Caco-2 (cell line): ENCODE measurements at regions not wholly inside any gene's neighbourhood (a gene's known extent, or its start where the extent isn't known, plus 50 kb on each side); places are given as distances from the start of the nearest gene placed in this dataset.

Experiments
- BruUV-seq: library from RNA; stranded (reverse); fragments of 400-500 nt; replicated peaks from 2 replicates; lab custom pipeline; 2021; lab: Mats Ljungman, UMichigan
- CTCF ChIA-PET: fragments of 300-600 bp; sonication (Branson Sonifier 250); formaldehyde crosslinking; loops from one replicate; lab custom pipeline; 2022; ENCODE audit warnings: antibody characterized with exemption; lab: Charles Lee
- POLR2A ChIA-PET: fragments of 300-600 bp; sonication (Branson Sonifier 250); formaldehyde crosslinking; loops from one replicate; lab custom pipeline; 2022; ENCODE audit warnings: antibody characterized with exemption; lab: Charles Lee
- DNase-seq, 2 experiments: peaks; one replicate each; pipeline versions ENCODE4 v3.0.0 to v3.0.0-alpha.2; 2020 to 2022
- H3K27me3 ChIP-seq: replicated peaks from 2 replicates; pipeline ENCODE4 v1.6.0; 2011; ENCODE audit warnings: low read length; ENCODE audit not compliant: control insufficient read depth, insufficient read depth
- H3K36me3 ChIP-seq: 2 replicates; pipeline ENCODE4 v1.5.1; 2011; ENCODE audit warnings: low read length; ENCODE audit not compliant: control insufficient read depth, insufficient read depth
- H3K4me1 ChIP-seq: fragments of 250-450 bp; sonication (Bioruptor Pico); 2 replicates; pipeline ENCODE4 v1.5.1; 2020; ENCODE audit warnings: mild to moderate bottlenecking
- H3K4me3 ChIP-seq: 2 replicates; pipeline ENCODE4 v1.5.1; 2011; ENCODE audit warnings: low read depth, mild to moderate bottlenecking, control low read depth, low read length
- H3K9me3 ChIP-seq: fragments of 250-450 bp; sonication (Bioruptor Pico); 2 replicates; pipeline ENCODE4 v1.5.1; 2020; ENCODE audit warnings: mild to moderate bottlenecking, moderate library complexity
- H3K27ac Mint-ChIP-seq: one replicate; pipeline ENCODE4 v1.8.0; 2022; ENCODE audit warnings: mixed read lengths; ENCODE audit not compliant: unreplicated experiment
- H3K27me3 Mint-ChIP-seq: one replicate; pipeline ENCODE4 v1.8.0; 2022; ENCODE audit warnings: mixed read lengths; ENCODE audit not compliant: insufficient read depth, unreplicated experiment
- H3K36me3 Mint-ChIP-seq: one replicate; pipeline ENCODE4 v1.8.0; 2022; ENCODE audit warnings: mild to moderate bottlenecking, mixed read lengths; ENCODE audit not compliant: insufficient read depth, unreplicated experiment
- H3K4me1 Mint-ChIP-seq: one replicate; pipeline ENCODE4 v1.8.0; 2022; ENCODE audit warnings: low read depth, mixed read lengths; ENCODE audit not compliant: unreplicated experiment
- H3K4me3 Mint-ChIP-seq: one replicate; pipeline ENCODE4 v1.8.0; 2022; ENCODE audit warnings: mild to moderate bottlenecking, moderate library complexity, mixed read lengths; ENCODE audit not compliant: unreplicated experiment
- H3K9me3 Mint-ChIP-seq: one replicate; pipeline ENCODE4 v1.8.0; 2022; ENCODE audit warnings: mixed read lengths; ENCODE audit not compliant: unreplicated experiment
- intact Hi-C: fragments of 100-400 bp; cut with micrococcal nuclease; formaldehyde crosslinking; loops from one replicate; pipeline ENCODE4 v1.10.0; 2022; ENCODE audit not compliant: unreplicated experiment
- TF ChIP-seq, protein P1 (sequence below), 2 experiments: fragments of 200-600 bp in 1 of 2; IDR thresholded peaks; 1 replicate in 1 of 2; 2 replicates in 1 of 2; pipeline versions ENCODE4 v1.5.1 to v1.8.0; 2011 to 2022; ENCODE audit warnings: antibody characterized with exemption in 1 of 2, control low read depth in 1 of 2, inconsistent platforms in 1 of 2, low read depth in 1 of 2, low read length in 1 of 2, mild to moderate bottlenecking in 1 of 2, moderate library complexity in 1 of 2; ENCODE audit not compliant: insufficient read depth in 1 of 2, severe bottlenecking in 1 of 2, unreplicated experiment in 1 of 2

DNA sequence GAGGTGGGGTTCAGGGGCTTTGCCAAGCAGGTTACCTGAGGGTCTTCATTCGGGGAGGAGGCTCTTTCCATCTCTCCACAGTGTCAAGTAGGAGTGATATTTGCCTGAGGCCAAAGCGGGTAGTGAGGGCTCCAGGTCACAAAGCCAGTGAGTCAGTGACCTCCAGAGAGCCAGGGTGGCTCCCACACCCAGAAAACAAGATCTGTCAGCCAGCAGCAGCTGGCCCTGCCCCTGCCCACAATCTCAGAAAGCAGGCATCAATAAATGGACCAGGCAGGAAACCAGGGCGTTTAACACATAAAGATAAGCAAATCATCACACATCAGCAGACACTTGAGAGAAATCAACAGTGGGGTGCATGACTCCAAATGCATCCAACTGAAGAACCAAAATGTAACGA, 250.8 kb downstream of the CDH26 start:
- no peak overlapping the region for H3K27ac Mint-ChIP-seq
- no peaks in the 10 kb centered on the region for H3K9me3 ChIP-seq
- no peaks in the 10 kb centered on the region for H3K36me3 Mint-ChIP-seq
- no peaks in the 10 kb centered on the region for H3K4me1 Mint-ChIP-seq
- TF ChIP-seq, protein P1, sequence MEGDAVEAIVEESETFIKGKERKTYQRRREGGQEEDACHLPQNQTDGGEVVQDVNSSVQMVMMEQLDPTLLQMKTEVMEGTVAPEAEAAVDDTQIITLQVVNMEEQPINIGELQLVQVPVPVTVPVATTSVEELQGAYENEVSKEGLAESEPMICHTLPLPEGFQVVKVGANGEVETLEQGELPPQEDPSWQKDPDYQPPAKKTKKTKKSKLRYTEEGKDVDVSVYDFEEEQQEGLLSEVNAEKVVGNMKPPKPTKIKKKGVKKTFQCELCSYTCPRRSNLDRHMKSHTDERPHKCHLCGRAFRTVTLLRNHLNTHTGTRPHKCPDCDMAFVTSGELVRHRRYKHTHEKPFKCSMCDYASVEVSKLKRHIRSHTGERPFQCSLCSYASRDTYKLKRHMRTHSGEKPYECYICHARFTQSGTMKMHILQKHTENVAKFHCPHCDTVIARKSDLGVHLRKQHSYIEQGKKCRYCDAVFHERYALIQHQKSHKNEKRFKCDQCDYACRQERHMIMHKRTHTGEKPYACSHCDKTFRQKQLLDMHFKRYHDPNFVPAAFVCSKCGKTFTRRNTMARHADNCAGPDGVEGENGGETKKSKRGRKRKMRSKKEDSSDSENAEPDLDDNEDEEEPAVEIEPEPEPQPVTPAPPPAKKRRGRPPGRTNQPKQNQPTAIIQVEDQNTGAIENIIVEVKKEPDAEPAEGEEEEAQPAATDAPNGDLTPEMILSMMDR (IDR thresholded peaks at IDR 0.05; ENCODE audit: insufficient read depth in 1 of 2, low read depth in 1 of 2, low read length in 1 of 2, severe bottlenecking in 1 of 2, unreplicated experiment in 1 of 2) = no peak
- H3K27me3 ChIP-seq = no peaks in the 10 kb centered on the region; the same call in none of the 2 replicates
- peaks cover 17% of the 10 kb centered on the region for H3K27me3 Mint-ChIP-seq
- intact Hi-C loops = no loop called here
- CTCF ChIA-PET = no interaction called here
- no peak overlapping the region for H3K4me3 ChIP-seq
- no peak for DNase-seq
- H3K4me3 Mint-ChIP-seq = no peak overlapping the region
- H3K9me3 Mint-ChIP-seq = no peaks in the 10 kb centered on the region
- POLR2A ChIA-PET = no interaction called here
- H3K36me3 ChIP-seq = no peaks in the 10 kb centered on the region
- BruUV-seq = no TSS peak
- no peaks in the 10 kb centered on the region for H3K4me1 ChIP-seq

DNA sequence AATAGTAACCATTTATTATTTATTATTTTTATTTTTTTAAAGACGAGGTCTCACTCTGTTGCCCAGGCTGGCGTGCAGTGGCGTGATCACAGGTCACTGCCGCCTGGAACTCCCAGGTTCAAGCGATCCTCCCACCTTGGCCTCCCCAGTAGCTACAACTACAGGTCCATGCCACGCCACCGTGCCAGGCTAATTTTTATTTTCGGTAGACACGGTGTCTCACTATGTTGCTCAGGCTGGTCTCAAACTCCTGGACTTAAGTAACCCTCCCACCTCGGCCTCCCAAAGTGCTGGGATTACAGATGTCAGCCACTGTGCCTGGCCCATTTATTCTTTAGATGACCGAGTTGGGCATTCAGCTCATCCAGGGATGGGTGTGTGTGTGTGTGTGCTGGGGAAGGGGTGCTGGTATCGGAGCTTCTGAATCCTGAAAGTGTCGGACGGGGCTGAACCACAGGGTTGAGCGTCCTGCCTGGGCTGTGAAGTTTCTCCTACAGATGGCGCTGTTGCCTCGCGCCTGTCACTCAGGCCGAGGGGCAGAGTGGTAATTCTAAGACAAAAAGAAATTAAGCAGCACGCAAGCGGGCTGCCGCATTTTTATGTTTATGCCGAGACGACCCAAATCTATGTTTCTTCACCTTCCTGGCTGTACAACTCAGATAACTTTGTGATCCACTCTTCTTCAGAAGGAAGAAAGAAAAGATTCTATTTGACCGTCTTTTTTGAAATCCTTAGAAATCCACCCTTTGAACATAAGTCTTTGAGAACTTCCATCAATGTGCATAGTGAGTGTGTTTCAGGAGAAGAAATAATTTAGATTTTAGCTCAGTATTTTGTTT, 252.8 kb downstream of the CDH26 start:
- Mint-ChIP-seq H3K4me3 (no peak overlapping the region), H3K36me3 (no peaks in the 10 kb centered on the region), H3K9me3 (no peaks in the 10 kb centered on the region), H3K4me1 (no peaks in the 10 kb centered on the region), H3K27me3 (peaks cover 30% of the 10 kb centered on the region), H3K27ac (no peak overlapping the region)
- TF ChIP-seq, protein P1 (IDR thresholded peaks at IDR 0.05; ENCODE audit: insufficient read depth in 1 of 2, low read depth in 1 of 2, low read length in 1 of 2, severe bottlenecking in 1 of 2, unreplicated experiment in 1 of 2) = peak; percentile 99
- Histone ChIP-seq H3K4me1 (no peaks in the 10 kb centered on the region), H3K36me3 (no peaks in the 10 kb centered on the region), H3K4me3 (no peak overlapping the region), H3K9me3 (no peaks in the 10 kb centered on the region), H3K27me3 (no peaks in the 10 kb centered on the region; the same call in none of the 2 replicates)
- DNase-seq = peak; percentile 77 to 87
- ChIA-PET POLR2A (no interaction called here), CTCF (interaction anchor here (0.6 to 1.5 kb wide), 9 partner anchors 8 to 1985 kb away, joined by 3 to 7 read pairs (median 3); no protein-coding TSS in a partner anchor)
- intact Hi-C loops = loop anchor here (1.0 to 10.0 kb wide), 6 partner anchors 52 to 1684 kb away; no protein-coding TSS in a partner anchor
- BruUV-seq = no TSS peak

DNA sequence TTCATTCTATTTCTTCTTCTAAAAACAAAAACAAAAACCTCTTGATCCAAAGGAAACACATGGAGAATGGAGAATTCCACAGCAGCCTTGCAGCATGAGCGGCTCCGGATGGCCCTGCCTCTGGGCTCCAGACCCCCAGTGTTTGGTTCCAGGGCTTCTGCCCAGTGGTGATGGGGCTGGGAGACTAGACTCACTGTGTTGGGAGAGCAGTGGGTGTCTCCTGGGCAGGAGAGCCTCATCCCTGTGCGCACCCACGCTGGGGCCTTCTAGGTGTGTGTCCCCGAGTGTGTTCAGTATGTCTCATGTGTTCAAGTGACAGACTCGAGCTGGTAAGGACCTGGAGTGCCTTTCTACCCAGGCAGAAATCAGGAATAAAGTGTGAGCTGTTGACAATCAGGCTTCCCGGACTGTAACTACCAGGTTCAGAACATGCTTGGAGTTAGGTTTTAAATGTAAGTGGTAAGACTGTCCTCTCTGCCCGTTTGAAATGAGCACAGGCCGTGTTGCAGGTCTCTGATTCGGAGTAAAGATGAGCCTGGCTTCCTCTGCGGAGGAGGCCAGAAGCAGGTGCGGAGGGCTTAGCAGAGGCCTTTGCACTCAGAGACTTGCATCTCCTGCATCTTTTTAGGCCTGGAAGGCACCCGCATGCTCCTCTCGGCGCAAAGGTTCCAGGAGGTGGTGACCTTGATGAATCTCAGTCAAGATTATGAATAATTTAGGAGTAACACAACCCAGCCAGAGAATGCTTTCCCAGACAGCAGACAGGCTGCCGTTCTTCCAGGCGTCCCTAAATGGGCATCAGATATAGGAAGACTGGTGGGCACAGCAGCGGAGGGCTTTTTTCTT, 253.6 kb downstream of the CDH26 start:
- BruUV-seq = no TSS peak
- H3K4me3 Mint-ChIP-seq = no peak overlapping the region
- no peak overlapping the region for H3K27ac Mint-ChIP-seq
- H3K9me3 ChIP-seq = no peaks in the 10 kb centered on the region
- peaks cover 36% of the 10 kb centered on the region for H3K27me3 Mint-ChIP-seq
- no peaks in the 10 kb centered on the region for H3K4me1 ChIP-seq
- H3K36me3 ChIP-seq = no peaks in the 10 kb centered on the region
- no peaks in the 10 kb centered on the region for H3K36me3 Mint-ChIP-seq
- intact Hi-C loops = loop anchor here (1.0 to 10.0 kb wide), 6 partner anchors 51 to 1683 kb away; no protein-coding TSS in a partner anchor
- H3K9me3 Mint-ChIP-seq = no peaks in the 10 kb centered on the region
- DNase-seq = no peak
- no peaks in the 10 kb centered on the region for H3K4me1 Mint-ChIP-seq
- H3K4me3 ChIP-seq = no peak overlapping the region
- ChIA-PET CTCF (interaction anchor here (1.0 to 1.5 kb wide), 2 partner anchors 154 to 162 kb away, joined by 4 read pairs; no protein-coding TSS in a partner anchor), POLR2A (no interaction called here)
- no peaks in the 10 kb centered on the region; the same call in none of the 2 replicates for H3K27me3 ChIP-seq
- TF ChIP-seq, protein P1 (IDR thresholded peaks at IDR 0.05; ENCODE audit: insufficient read depth in 1 of 2, low read depth in 1 of 2, low read length in 1 of 2, severe bottlenecking in 1 of 2, unreplicated experiment in 1 of 2) = no peak
